ENCODE measurements at regions not wholly inside any gene's neighbourhood (a gene's known extent, or its start where the extent isn't known, plus 50 kb on each side); places are given as distances from the start of the nearest gene placed in this dataset.

- DNase-seq: no peak
These were observed 130.8 kb upstream of the STC2 start for GRCh38 chr5:173458828-173459609.

- no peak for DNase-seq
These were observed 129.3 kb upstream of the STC2 start for GRCh38 chr5:173457482-173457881.

- no peak for DNase-seq
These were observed 128.5 kb upstream of the STC2 start for GRCh38 chr5:173456751-173457171.

- DNase-seq: no peak
These were observed 128.0 kb upstream of the STC2 start for GRCh38 chr5:173456181-173456580.

- DNase-seq: no peak
These were observed 127.4 kb upstream of the STC2 start for GRCh38 chr5:173455599-173455957.

- peak; percentile 90 for DNase-seq
These were observed 126.8 kb upstream of the STC2 start for GRCh38 chr5:173454736-173455598.

GRCh38 chr5:173454361-173454735, 126.1 kb upstream of the STC2 start:
- peak; percentile 71 for DNase-seq

GRCh38 chr5:173453167-173453566, 125.0 kb upstream of the STC2 start:
- no peak for DNase-seq

- no peak for DNase-seq
These were observed 124.1 kb upstream of the STC2 start for GRCh38 chr5:173452119-173452905.

GRCh38 chr5:173451651-173452050, 123.4 kb upstream of the STC2 start:
- DNase-seq: no peak

- no peak for DNase-seq
These were observed 122.8 kb upstream of the STC2 start for GRCh38 chr5:173451031-173451430.

GRCh38 chr5:173450188-173450587, 122.0 kb upstream of the STC2 start:
- no peak for DNase-seq

- no peak for DNase-seq
These were observed 120.6 kb upstream of the STC2 start for GRCh38 chr5:173448856-173449255.

- DNase-seq: no peak
These were observed 115.8 kb upstream of the STC2 start for GRCh38 chr5:173443971-173444370.

- DNase-seq: no peak
These were observed 112.9 kb upstream of the STC2 start for GRCh38 chr5:173441053-173441628.

GRCh38 chr5:173438951-173439350, 110.7 kb upstream of the STC2 start:
- no peak for DNase-seq

- no peak for DNase-seq
These were observed 107.2 kb upstream of the STC2 start for GRCh38 chr5:173435447-173435846.

GRCh38 chr5:173434270-173434669, 106.1 kb upstream of the STC2 start:
- DNase-seq: no peak

- no peak for DNase-seq
These were observed 102.2 kb upstream of the STC2 start for GRCh38 chr5:173430394-173430793.

- DNase-seq: no peak
These were observed 101.4 kb upstream of the STC2 start for GRCh38 chr5:173429489-173430150.

- no peak for DNase-seq
These were observed 95.4 kb upstream of the STC2 start for GRCh38 chr5:173423452-173424117.

GRCh38 chr5:173420108-173420507, 91.9 kb upstream of the STC2 start:
- DNase-seq: no peak
